HG03097 (cell line): ENCODE measurements at regions not wholly inside any gene's neighbourhood (a gene's known extent, or its start where the extent isn't known, plus 50 kb on each side); places are given as distances from the start of the nearest gene placed in this dataset.

Experiments
- ATAC-seq: cut with Tn5 transposase; IDR thresholded peaks from one replicate; pipeline ENCODE4 v1.9.1; 2021; ENCODE audit not compliant: unreplicated experiment, low FRiP score

DNA sequence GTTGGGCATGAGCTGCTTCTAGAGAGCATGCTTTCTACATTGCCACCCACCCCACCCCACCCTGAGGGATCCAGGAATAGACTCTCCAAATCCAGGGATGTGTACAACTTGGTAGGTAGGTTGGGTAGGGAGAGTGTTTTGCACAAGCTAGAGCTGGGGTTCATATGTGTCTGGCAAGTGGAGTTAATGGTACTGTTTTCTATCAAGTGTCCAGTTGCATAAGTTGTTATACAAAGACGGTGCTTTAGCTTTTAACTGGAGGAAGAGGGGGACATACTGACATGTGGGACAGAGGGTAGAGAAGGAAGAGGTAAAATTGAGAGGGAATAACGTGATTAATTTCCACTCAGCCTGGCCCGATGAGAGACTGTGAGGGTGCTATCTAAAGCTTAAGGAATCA lies 51.0 kb upstream of the TNC start:
- ATAC-seq = no peak

DNA sequence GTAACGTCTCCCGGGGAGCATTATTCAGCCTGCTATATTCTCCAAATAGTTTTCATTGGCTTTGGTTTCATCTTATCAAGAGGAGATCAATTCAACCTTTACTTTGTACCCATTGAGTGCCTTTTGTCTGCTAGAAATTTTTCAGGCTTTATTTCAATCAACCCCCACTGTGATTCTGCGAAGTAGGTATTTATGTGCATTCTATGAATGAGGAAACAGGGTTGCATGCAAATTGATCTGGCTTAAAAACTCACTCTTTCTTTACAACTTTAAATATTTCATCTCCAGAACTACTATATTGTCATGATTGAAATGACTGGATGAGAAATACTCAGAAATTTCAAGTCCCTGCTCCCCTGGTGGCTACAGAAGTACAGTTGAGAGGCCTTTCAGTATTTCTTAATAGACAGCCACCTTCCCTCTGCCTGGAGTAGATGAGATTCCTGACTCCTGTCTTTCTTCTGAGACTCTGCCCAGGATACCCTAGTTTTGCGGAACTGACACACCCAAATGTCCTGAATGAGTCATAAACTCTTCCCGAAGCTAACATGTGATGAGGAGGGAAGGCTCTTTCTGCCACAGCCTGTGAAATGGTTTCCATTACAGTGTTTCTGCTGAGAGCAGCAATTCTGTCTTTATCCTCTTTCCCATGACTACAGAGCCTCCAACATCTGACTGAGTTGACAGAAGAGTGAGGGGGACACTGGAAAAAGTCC lies 52.6 kb upstream of the TNC start:
- no peak for ATAC-seq

DNA sequence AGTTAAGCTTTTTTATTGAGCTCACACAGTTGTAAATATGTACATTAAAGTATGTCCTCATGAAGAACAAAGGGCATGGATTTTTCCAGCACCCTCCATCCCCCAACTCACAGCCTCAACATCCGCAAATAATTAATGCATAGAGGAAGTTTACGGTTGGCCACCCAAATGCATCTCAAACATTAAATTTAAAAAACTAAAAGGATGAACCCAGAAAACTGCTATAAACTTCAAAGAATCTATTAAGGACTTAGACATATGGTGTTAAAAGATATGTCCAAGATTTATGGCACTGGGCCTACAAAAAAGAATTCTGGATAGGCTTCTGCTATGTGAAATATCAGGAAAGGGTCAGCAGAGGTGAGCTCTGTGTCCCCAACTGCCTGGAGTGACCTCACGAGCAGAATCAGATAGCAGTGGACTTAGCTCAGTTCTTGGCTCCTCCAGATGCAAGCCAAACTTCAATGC lies 54.0 kb upstream of the TNC start:
- no peak for ATAC-seq

DNA sequence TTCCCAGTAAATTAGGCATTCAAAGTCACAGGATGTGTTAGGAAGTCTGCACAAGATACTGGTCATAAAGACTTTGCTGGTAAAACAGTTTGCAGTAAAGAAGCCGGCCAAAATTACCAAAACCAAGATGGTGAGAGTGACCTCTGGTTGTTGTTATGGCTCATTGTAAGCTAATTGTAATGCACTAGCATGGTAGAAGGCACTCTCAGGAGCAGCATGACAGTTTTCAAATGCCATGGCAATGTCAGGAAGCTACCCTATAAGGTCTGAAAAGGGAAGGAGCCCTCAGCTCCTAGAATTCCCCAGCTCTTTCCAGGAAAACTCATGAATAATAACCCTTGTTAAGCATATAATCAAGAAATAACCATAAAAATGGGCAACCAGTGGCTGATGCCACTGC lies 64.3 kb upstream of the TNC start:
- no peak for ATAC-seq

DNA sequence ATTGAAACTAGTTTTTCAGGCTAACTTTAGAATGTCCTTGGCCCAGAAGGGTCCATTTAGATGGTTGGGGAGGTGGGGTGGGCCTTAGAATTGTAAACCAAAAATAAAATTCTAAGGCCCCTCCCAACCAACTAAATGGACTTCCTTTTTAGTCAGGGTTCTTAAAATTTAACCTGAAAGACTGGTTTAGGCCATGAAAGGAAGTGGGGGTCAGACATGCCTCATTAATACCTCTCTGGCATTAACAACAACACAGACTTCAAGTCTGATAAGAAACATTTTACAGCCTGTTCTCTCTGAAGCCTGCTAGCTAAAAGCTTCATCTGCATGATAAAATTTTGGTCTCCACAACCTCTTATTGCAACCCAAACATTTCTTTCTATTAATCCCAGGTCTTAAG lies 65.5 kb upstream of the TNC start:
- no peak for ATAC-seq

DNA sequence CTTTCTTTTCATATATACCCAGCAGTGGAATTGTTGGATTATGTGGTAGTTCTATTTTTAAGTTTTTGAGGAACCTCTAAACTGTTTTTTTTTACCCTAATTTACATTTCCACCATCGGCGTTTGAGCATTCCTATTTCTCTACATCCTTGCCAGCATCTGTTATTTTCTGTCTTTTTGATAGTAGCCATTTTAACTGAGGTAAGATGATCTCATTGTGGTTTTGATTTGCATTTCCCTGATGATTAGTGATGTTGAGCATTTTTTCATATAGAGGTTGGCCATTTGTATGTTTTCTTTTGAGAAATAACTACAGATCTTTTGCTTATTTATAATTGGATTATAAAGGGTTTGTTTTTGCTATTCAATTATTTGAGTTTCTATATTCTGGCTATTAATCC lies 71.7 kb upstream of the TNC start:
- ATAC-seq = no peak

DNA sequence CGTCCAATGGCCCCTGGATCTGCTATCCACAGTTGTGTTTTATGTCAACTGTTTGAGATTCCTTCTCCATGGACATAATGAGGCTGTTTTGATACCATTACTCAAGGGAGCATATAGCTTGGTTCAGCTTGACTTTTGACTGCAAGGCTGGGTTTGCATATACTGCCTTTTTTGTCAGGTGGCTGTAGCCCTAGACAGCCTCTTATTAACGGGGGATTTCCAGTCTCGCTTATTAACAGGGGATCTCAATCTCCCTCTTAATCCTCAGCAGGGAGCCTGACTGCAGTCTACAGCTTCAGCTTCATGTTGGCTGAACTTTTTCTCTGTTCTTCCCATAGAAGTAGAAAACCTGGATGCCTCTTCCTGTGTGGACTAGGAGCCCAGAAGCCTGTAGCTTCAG lies 73.7 kb upstream of the TNC start:
- no peak for ATAC-seq

DNA sequence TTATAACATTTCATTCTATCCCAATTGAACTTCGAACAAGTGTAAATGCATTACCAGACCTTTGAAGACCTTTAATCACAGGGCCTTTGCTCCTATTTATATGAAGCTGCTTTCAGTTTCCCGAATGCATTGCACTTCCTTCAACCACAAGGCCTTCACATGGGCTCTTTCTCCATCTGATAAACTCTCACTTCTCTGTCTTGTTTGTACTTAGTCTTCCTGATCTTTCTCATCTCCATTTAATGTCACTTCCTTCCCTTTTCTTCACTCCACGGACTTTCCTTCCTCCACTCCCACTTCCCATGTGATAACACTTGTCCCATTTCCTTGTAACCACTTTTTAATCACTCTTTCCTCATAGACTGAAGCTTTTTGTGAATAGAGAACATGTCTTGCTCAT lies 74.3 kb upstream of the TNC start:
- no peak for ATAC-seq

DNA sequence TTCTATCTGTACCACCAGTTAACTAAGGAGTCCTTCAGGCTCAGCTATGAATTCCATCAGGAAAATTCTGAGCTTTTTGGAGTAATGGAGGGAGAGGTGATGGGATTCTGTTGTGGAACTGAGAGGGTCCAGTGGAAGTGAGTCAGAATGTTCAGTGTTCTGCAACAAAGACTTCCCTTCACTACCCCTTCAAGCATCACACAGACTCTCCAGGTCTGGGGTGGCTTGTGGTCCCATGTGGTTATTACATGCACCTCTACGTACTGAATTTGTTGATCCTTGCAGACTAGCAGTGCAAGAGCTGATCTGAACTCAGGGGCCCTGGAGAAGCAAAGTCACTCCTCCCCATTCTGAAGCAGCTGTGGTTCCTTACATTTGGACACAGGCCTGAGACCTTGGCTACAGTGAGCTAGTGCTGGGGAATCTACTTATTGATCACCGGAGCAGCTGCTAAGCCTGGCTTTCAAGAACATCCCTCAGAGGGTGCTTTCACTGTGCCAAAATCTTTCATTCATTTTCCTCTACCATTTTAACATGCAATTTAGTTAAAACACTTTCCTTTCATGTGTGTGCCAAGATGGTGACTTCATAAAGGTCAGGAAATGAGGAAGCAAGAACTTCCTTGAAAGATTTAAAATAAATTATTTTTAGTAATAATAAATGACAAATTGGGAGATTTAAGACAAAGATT lies 75.0 kb upstream of the TNC start:
- peak; percentile 89 for ATAC-seq

DNA sequence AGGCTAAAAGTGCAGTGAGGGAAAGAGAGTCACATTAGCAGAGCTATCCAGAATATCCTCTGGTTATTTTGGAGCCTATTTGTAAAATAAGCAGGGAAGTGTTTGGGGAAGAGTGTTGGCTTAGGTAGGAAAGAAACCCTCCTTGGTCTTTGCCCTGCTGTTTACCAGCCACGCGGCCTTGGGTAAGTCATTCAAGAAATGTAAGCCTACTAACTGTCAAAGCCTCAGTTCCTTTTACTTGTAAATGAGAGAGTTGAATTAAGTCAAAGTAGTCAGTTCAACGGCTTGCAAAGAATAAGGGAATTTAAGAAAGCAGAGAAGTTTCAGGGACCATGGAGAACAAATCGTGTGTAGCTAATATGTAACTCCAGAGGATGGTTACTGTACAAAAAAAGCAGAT lies 75.8 kb upstream of the TNC start:
- ATAC-seq = no peak

DNA sequence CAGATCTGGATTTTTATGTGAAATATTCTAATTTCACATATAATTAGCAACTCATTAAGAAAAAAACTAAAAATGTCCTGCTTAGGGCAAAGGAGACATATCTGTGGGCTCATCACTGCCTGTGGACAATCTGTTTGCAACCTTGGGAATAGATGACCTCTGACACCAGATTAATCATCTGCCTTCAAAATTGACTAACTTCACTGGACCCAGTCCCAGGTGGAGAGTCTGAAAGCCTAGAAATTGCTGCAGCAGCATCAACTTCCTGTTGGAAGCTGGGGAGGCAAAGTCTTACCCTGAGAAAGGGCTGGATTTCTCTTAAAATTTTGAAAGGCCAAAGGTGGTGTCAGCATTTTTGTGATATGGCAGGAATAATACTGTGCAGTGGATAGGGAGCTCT lies 76.3 kb upstream of the TNC start:
- ATAC-seq = no peak

DNA sequence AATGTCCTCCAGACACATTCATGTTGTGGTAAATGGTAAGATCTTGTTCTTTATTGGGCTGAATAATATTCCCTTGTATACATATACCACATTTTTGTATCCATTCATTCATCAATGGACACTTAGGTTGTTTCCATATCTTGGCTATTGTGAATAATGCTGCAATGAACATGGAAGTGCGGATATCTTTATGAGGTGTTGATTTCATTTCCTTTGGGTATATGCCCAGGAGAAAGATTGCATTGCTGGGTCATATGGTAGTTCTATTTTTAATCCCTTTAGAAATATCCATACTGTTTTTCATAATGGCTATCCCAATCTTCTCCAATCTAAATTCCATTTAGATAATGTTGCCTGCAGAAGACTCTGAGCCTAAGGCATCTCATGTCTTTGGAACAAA lies 78.0 kb upstream of the TNC start:
- no peak for ATAC-seq

DNA sequence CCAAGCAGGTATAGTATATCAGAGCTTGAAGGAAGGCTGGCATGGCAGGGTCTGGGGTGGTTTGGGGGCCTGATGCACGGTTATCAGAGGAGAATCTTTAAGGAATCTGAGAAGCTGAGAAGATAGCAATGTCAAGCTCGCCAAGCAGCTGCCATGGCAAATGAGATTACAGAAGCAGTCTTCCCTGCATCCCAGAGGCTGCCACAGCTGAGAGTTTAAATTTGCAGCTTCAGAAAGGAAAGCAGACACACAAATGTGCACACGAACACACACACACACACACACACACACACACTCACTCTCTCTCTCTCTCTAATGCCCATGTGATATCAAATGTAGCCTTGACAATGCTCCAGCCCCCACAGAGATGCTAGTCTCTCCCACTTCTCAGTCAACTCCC lies 79.0 kb upstream of the TNC start:
- ATAC-seq = no peak

DNA sequence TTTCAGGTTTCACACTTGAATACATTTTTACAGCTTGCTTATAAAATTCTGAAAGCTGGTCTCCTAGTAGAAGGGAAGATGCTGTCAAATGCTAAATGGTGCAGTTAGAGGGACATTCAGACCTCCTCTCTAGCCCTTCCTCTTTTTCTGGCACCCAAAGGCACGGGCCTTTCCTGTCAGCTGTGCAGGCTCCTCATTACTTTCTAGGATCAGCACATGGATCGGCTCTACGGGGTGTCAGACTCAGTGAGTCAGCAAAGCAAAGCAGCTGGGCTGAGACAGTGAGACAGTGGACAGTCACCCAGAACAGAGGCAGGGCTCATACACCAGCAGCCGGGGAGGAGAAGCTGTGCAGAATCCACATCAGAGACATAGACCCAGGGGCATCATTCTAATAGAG lies 80.0 kb upstream of the TNC start:
- ATAC-seq = no peak

DNA sequence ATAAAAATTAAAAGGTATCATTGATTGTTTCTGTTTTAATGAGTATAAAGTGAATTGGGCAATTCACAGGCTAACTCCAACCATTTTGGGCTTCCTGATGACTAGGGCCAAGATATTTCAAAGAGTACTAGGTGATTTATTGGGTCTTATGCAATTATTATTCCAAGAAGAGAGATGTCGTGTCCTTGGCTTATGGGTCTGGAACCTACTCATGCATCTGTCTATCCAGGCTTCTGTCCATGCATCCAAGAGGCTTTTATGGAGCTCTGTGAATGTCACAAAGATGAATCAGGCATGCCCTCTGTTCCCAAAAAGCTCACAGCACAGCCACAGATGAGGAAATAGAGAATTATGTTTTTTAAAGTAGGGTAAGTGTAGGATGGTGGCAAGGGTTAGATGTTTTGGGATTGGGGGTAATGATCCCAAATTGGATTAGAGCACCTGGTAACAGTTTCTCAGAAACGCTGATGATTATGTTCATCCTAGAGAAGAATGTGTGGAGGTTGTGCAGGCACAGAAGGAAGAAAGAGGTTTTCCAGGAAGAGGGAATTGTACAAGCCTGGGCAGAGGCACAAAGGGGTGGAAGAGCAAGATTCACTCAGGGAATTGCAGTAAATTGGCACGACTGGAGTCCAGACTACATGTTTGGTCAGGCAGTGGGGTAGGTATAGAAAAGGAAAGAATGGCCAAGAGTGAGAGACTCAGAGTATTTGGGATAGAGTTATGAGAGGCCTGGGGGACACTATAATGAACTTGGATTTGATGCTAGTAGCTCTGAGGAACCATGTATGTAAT lies 83.0 kb upstream of the TNC start:
- ATAC-seq = no peak

DNA sequence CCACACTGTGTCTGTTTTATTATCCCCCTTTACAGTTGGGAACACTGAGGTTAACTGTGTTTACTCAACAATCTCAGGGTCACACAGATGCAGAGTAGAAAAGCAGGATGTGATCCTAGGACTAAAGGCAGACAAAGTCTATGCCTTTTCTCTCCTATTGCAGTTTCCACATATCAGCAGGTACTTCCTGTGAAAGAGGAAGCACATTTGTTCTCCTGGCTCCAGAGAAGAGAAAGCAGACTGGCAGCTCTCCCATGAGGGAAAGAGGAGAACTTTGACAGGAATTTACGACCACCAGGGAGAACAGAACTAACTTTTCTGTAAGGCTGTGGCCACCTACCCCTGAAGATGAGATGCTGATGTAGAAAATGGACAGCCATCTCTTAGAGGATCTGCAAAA lies 84.2 kb upstream of the TNC start:
- ATAC-seq = no peak

DNA sequence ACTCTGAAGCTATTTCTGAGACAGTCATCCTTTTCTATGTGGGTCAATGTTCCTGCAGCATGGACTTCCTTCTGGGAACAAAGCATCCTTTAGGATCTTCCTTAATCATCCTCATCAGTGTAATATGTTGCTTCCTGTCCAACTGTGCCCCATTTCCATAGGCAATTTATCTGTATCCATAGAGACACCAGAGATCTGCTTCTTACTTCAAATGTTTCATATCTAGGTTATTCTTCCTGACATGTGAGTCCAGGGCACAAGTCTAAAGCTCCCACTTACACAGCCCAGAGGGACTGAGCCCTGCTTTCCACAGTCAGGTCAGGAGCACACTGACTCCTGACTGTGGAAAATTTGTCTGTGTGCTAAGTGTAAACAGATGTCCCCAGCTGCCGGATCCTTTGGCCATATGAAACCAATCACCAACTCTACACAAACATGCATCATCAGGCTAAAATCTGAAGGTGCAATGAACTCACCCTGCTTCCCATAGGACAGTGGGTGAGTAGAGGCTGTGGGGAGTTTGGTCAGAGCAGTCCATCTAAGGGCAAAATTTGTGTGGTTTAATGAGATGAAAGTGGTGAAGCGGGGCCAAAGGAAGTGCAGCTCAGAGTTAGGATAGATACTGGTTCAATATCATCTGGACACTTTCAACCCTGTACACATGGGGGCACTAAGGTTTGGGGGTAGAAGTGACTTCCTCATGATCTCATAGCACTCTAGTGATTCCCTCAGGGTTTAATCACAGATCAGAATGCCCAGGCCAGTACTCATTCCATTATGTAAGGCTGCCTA lies 85.2 kb upstream of the TNC start:
- no peak for ATAC-seq

DNA sequence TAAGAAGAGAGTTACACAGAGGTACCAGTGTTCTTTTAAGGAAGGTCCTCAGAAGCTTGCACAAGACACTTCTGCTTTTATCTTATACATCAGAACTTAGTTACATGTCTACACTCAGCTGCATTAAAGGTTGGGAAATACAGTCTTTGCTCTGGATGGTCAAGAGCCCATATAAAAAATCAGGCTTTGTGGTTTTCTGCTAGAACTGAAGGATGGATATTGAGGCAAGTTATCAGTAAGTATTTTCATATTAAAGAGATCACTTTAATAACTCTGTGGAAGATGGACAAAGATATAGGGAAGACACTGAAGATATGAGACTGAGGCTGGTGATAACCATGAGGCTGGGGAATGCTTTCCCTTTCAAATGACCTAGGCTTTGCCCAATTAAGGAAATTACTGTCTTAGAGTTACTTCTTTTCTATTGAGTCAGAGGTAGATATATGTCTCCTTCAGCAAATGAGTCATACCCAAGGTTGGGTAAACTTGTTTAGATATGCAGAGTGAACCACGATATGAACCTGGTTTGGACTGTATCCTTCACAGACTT lies 87.0 kb upstream of the TNC start:
- peak; percentile 48 for ATAC-seq

DNA sequence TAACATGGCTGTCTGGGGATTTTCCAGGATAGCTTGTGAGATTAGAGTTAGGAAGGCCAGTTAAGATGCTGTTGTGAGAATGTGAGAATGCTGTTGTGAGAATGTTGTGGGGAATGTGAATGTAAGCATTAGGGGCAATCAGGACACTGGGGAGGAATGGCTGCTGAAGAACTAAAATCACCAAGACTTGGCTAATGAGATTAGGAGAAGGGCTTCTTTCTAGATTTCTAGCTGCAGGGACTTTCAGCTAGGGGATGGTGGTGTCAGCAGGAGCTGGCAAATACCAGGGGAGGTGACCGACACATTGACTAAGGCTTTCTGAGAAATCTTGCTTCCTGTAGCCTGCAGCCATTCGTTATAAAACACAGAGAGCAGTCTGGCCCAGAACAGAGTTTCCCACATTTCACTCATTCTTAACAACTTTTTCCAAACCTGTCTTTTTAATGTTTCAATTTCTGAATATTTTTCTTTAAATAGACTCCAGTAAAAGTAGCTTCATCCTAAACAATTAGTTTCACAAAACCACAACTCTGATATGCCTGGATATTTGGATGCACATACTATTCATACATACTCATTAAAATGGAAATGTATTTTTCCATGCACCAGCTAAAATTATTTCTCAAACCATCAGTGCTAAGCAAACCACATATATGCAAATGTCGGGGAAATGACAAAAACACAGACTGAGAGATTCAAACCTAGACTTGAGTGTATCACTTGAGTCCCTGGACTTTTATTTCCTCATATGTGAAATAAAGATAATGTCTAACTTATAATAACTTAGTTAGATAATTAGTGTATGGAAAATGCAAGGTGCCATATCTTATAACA lies 89.3 kb upstream of the TNC start:
- peak; percentile 39 for ATAC-seq

DNA sequence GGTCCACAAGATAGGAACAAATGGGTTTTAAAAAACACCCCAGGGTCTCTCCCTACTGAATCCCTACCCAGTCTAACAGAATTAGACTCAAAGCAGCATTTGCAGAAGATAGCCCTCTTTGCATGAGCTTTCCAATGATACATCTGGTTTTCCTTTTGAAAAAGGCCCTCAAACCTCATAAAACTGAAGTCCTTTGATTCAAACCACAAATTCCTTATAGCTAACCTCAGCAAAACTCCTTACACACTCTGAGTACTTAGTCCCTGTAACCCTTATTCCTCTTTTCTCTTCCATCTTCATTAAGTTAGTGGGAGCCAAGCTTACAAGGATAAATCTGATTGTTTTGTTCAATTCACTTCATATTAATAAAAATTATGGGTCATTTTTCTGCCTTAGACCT lies 90.5 kb upstream of the TNC start:
- ATAC-seq = no peak
